ENCODE measurements at regions not wholly inside any gene's neighbourhood (a gene's known extent, or its start where the extent isn't known, plus 50 kb on each side); places are given as distances from the start of the nearest gene placed in this dataset.

GRCh38 chr4:164501074-164501473 is 252.9 kb upstream of the SMIM31 start:
- H3K27me3 ChIP-seq (ENCODE audit: insufficient read depth, insufficient read length), result no peaks in the 10 kb centered on the region
- DNase-seq (ENCODE audit: low read depth, low spot score), result no peak
- no peak overlapping the region for H3K9ac ChIP-seq (ENCODE audit: insufficient read length, low read depth)
- TF ChIP-seq ZNF274 (IDR thresholded peaks at IDR 0.05; ENCODE audit: low read depth, low read length) (no peak), SUZ12 (IDR thresholded peaks at IDR 0.05; ENCODE audit: extremely low read depth, insufficient read depth, insufficient read length) (no peak), YY1 (IDR thresholded peaks at IDR 0.05; ENCODE audit: insufficient read depth, insufficient read length) (no peak)
- no peaks in the 10 kb centered on the region for H3K4me1 ChIP-seq (ENCODE audit: insufficient read depth, insufficient read length)
- H3K36me3 ChIP-seq (ENCODE audit: insufficient read depth, insufficient read length, low read length), result no peaks in the 10 kb centered on the region
- no peak overlapping the region for H3K4me3 ChIP-seq (ENCODE audit: insufficient read length, low read depth)
- H3K9me3 ChIP-seq (ENCODE audit: insufficient read depth, low read length), result no peaks in the 10 kb centered on the region

GRCh38 chr4:164503874-164504273 is 250.1 kb upstream of the SMIM31 start:
- TF ChIP-seq YY1 (IDR thresholded peaks at IDR 0.05; ENCODE audit: insufficient read depth, insufficient read length) (no peak), SUZ12 (IDR thresholded peaks at IDR 0.05; ENCODE audit: extremely low read depth, insufficient read depth, insufficient read length) (no peak), ZNF274 (IDR thresholded peaks at IDR 0.05; ENCODE audit: low read depth, low read length) (no peak)
- H3K4me3 ChIP-seq (ENCODE audit: insufficient read length, low read depth), result no peak overlapping the region
- H3K9me3 ChIP-seq (ENCODE audit: insufficient read depth, low read length), result no peaks in the 10 kb centered on the region
- H3K36me3 ChIP-seq (ENCODE audit: insufficient read depth, insufficient read length, low read length), result no peaks in the 10 kb centered on the region
- H3K9ac ChIP-seq (ENCODE audit: insufficient read length, low read depth), result no peak overlapping the region
- H3K27me3 ChIP-seq (ENCODE audit: insufficient read depth, insufficient read length), result no peaks in the 10 kb centered on the region
- DNase-seq (ENCODE audit: low read depth, low spot score), result no peak
- no peaks in the 10 kb centered on the region for H3K4me1 ChIP-seq (ENCODE audit: insufficient read depth, insufficient read length)

- no peak for TF ChIP-seq YY1 (IDR thresholded peaks at IDR 0.05; ENCODE audit: insufficient read depth, insufficient read length)
- TF ChIP-seq SUZ12 (IDR thresholded peaks at IDR 0.05; ENCODE audit: extremely low read depth, insufficient read depth, insufficient read length), result no peak
- TF ChIP-seq ZNF274 (IDR thresholded peaks at IDR 0.05; ENCODE audit: low read depth, low read length), result no peak
- Histone ChIP-seq H3K4me3 (ENCODE audit: insufficient read length, low read depth) (no peak overlapping the region), H3K4me1 (ENCODE audit: insufficient read depth, insufficient read length) (no peaks in the 10 kb centered on the region), H3K27me3 (ENCODE audit: insufficient read depth, insufficient read length) (no peaks in the 10 kb centered on the region), H3K9ac (ENCODE audit: insufficient read length, low read depth) (no peak overlapping the region), H3K36me3 (ENCODE audit: insufficient read depth, insufficient read length, low read length) (no peaks in the 10 kb centered on the region), H3K9me3 (ENCODE audit: insufficient read depth, low read length) (no peaks in the 10 kb centered on the region)
- no peak for DNase-seq (ENCODE audit: low read depth, low spot score)
Observed at GRCh38 chr4:164508097-164508496, 245.8 kb upstream of the SMIM31 start.

DNA sequence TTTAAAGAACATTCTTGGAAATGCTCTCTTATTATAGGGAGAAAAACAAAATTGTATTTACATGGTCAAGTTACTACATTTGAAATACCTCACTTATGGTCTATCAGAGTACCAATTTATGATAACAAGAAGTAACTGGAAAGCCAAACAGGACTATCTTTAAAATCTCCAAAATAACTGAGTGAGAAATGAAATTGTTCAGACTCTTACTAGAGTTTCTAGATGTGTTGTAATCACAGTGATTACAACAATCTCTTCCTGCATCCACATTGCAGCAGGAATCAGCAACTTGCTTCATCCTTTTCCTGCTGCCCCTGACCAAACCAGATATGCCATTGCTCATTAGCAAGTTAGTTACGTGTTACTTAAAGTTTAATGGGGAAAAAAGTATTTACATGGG is 245.2 kb upstream of the SMIM31 start:
- DNase-seq (ENCODE audit: low read depth, low spot score), result no peak
- no peaks in the 10 kb centered on the region for H3K9me3 ChIP-seq (ENCODE audit: insufficient read depth, low read length)
- H3K9ac ChIP-seq (ENCODE audit: insufficient read length, low read depth), result no peak overlapping the region
- H3K4me1 ChIP-seq (ENCODE audit: insufficient read depth, insufficient read length), result no peaks in the 10 kb centered on the region
- no peaks in the 10 kb centered on the region for H3K36me3 ChIP-seq (ENCODE audit: insufficient read depth, insufficient read length, low read length)
- TF ChIP-seq ZNF274 (IDR thresholded peaks at IDR 0.05; ENCODE audit: low read depth, low read length), result no peak
- no peak for TF ChIP-seq SUZ12 (IDR thresholded peaks at IDR 0.05; ENCODE audit: extremely low read depth, insufficient read depth, insufficient read length)
- TF ChIP-seq YY1 (IDR thresholded peaks at IDR 0.05; ENCODE audit: insufficient read depth, insufficient read length), result no peak
- H3K4me3 ChIP-seq (ENCODE audit: insufficient read length, low read depth), result no peak overlapping the region
- H3K27me3 ChIP-seq (ENCODE audit: insufficient read depth, insufficient read length), result no peaks in the 10 kb centered on the region

- no peak for DNase-seq (ENCODE audit: low read depth, low spot score)
- no peaks in the 10 kb centered on the region for H3K36me3 ChIP-seq (ENCODE audit: insufficient read depth, insufficient read length, low read length)
- TF ChIP-seq SUZ12 (IDR thresholded peaks at IDR 0.05; ENCODE audit: extremely low read depth, insufficient read depth, insufficient read length) (no peak), YY1 (IDR thresholded peaks at IDR 0.05; ENCODE audit: insufficient read depth, insufficient read length) (no peak), ZNF274 (IDR thresholded peaks at IDR 0.05; ENCODE audit: low read depth, low read length) (no peak)
- no peaks in the 10 kb centered on the region for H3K4me1 ChIP-seq (ENCODE audit: insufficient read depth, insufficient read length)
- no peaks in the 10 kb centered on the region for H3K9me3 ChIP-seq (ENCODE audit: insufficient read depth, low read length)
- H3K9ac ChIP-seq (ENCODE audit: insufficient read length, low read depth), result no peak overlapping the region
- H3K27me3 ChIP-seq (ENCODE audit: insufficient read depth, insufficient read length), result no peaks in the 10 kb centered on the region
- no peak overlapping the region for H3K4me3 ChIP-seq (ENCODE audit: insufficient read length, low read depth)
Observed at GRCh38 chr4:164509951-164510350, 244.0 kb upstream of the SMIM31 start.

DNA sequence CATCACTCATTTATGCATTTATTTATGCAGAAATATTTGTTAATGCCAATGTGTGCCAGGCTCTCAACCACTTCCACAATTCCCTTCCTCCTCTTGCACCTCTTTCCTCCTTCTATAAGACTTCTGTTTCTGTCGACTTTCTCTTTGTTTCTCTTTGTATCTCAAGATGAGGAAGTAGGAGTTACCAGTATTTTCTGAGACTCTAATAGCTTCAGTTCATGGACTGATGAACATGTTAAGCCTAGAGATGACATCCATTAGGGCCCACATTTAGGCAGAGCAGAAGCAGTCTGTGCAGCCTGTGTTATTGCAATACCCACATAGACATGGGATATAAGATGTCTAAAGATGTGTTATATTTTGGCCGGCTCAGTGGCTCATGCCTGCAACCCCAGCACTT is 241.8 kb upstream of the SMIM31 start:
- TF ChIP-seq YY1 (IDR thresholded peaks at IDR 0.05; ENCODE audit: insufficient read depth, insufficient read length), result no peak
- TF ChIP-seq ZNF274 (IDR thresholded peaks at IDR 0.05; ENCODE audit: low read depth, low read length), result no peak
- TF ChIP-seq SUZ12 (IDR thresholded peaks at IDR 0.05; ENCODE audit: extremely low read depth, insufficient read depth, insufficient read length), result no peak
- no peak for DNase-seq (ENCODE audit: low read depth, low spot score)
- Histone ChIP-seq H3K4me1 (ENCODE audit: insufficient read depth, insufficient read length) (no peaks in the 10 kb centered on the region), H3K4me3 (ENCODE audit: insufficient read length, low read depth) (no peak overlapping the region), H3K36me3 (ENCODE audit: insufficient read depth, insufficient read length, low read length) (no peaks in the 10 kb centered on the region), H3K27me3 (ENCODE audit: insufficient read depth, insufficient read length) (no peaks in the 10 kb centered on the region), H3K9ac (ENCODE audit: insufficient read length, low read depth) (no peak overlapping the region), H3K9me3 (ENCODE audit: insufficient read depth, low read length) (no peaks in the 10 kb centered on the region)

GRCh38 chr4:164514765-164515164 is 239.2 kb upstream of the SMIM31 start:
- Histone ChIP-seq H3K9me3 (ENCODE audit: insufficient read depth, low read length) (no peaks in the 10 kb centered on the region), H3K36me3 (ENCODE audit: insufficient read depth, insufficient read length, low read length) (no peaks in the 10 kb centered on the region), H3K9ac (ENCODE audit: insufficient read length, low read depth) (no peak overlapping the region), H3K4me3 (ENCODE audit: insufficient read length, low read depth) (no peak overlapping the region), H3K27me3 (ENCODE audit: insufficient read depth, insufficient read length) (no peaks in the 10 kb centered on the region), H3K4me1 (ENCODE audit: insufficient read depth, insufficient read length) (no peaks in the 10 kb centered on the region)
- no peak for TF ChIP-seq YY1 (IDR thresholded peaks at IDR 0.05; ENCODE audit: insufficient read depth, insufficient read length)
- no peak for TF ChIP-seq ZNF274 (IDR thresholded peaks at IDR 0.05; ENCODE audit: low read depth, low read length)
- no peak for TF ChIP-seq SUZ12 (IDR thresholded peaks at IDR 0.05; ENCODE audit: extremely low read depth, insufficient read depth, insufficient read length)
- no peak for DNase-seq (ENCODE audit: low read depth, low spot score)

DNA sequence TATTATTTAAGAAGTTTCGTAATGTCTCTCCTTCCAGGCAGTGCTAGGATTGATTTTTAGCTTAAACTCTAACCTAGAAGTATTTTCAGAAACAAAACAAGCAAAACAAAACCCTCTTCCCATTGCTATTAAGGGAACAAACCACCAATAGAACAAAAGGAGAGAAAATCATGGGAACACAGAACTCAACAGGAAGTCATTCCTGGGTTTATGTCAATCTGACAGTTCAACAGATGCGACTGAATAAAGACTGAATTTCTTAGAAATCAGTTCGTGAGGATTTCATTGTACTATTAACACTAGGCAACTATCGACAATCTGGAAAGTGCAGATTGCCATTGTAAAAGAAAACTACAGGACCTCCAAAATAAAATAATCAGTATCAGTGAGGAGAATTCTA is 229.1 kb upstream of the SMIM31 start:
- no peaks in the 10 kb centered on the region for H3K9me3 ChIP-seq (ENCODE audit: insufficient read depth, low read length)
- H3K9ac ChIP-seq (ENCODE audit: insufficient read length, low read depth), result no peak overlapping the region
- no peak overlapping the region for H3K4me3 ChIP-seq (ENCODE audit: insufficient read length, low read depth)
- no peaks in the 10 kb centered on the region for H3K4me1 ChIP-seq (ENCODE audit: insufficient read depth, insufficient read length)
- DNase-seq (ENCODE audit: low read depth, low spot score), result no peak
- H3K36me3 ChIP-seq (ENCODE audit: insufficient read depth, insufficient read length, low read length), result no peaks in the 10 kb centered on the region
- no peaks in the 10 kb centered on the region for H3K27me3 ChIP-seq (ENCODE audit: insufficient read depth, insufficient read length)
- TF ChIP-seq YY1 (IDR thresholded peaks at IDR 0.05; ENCODE audit: insufficient read depth, insufficient read length) (no peak), SUZ12 (IDR thresholded peaks at IDR 0.05; ENCODE audit: extremely low read depth, insufficient read depth, insufficient read length) (no peak), ZNF274 (IDR thresholded peaks at IDR 0.05; ENCODE audit: low read depth, low read length) (no peak)

Measured in NT2/D1 (cell line).